OCI-LY3 (cell line): ENCODE measurements at regions not wholly inside any gene's neighbourhood (a gene's known extent, or its start where the extent isn't known, plus 50 kb on each side); places are given as distances from the start of the nearest gene placed in this dataset.

Experiments
- CTCF ChIP-seq: fragments of 200-600, 300-600 bp; sonication (generic); IDR thresholded peaks from 2 replicates; pipeline ENCODE4 v1.5.1; 2014; ENCODE audit warnings: antibody characterized with exemption, low read length, low read depth
- EZH2phosphoT487 ChIP-seq: fragments of 200-600 bp; shearing (Covaris generic); IDR thresholded peaks from 2 replicates; pipeline ENCODE4 v1.6.1; 2018; ENCODE audit warnings: antibody characterized with exemption, mixed run types, low read depth

- no peak for TF ChIP-seq CTCF
- no peak for TF ChIP-seq EZH2phosphoT487
Observed at GRCh38 chr13:44040070-44040817, 160.5 kb downstream of the LACC1 start.
